Smooth muscle cell (in vitro differentiated cells): ENCODE measurements at regions not wholly inside any gene's neighbourhood (a gene's known extent, or its start where the extent isn't known, plus 50 kb on each side); places are given as distances from the start of the nearest gene placed in this dataset.

ENCODE experiments used
- DNase-seq: peaks from one replicate; lab custom pipeline; 2025; ENCODE audit not compliant: unreplicated experiment; lab: John Stamatoyannopoulos, UW
- H2AFZ ChIP-seq: fragments of 200-600 bp; sonication (generic); 2 replicates; pipeline ENCODE4 v1.6.0; 2016; ENCODE audit warnings: antibody characterized with exemption, low read depth, mild to moderate bottlenecking
- H3F3A ChIP-seq: fragments of 200-600 bp; sonication (generic); 2 replicates; pipeline ENCODE4 v1.6.0; 2017; ENCODE audit warnings: antibody characterized with exemption, low read depth
- H3K27ac ChIP-seq: fragments of 200-600 bp; sonication (generic); 2 replicates; pipeline ENCODE4 v1.5.1; 2016; ENCODE audit warnings: low read depth, mild to moderate bottlenecking
- H3K27me3 ChIP-seq: fragments of 200-600 bp; sonication (generic); 2 replicates; pipeline ENCODE4 v1.6.1; 2016; ENCODE audit warnings: low read depth, mild to moderate bottlenecking
- H3K36me3 ChIP-seq: fragments of 200-600 bp; sonication (generic); 2 replicates; pipeline ENCODE4 v1.5.1; 2016; ENCODE audit warnings: low read depth
- H3K4me1 ChIP-seq: fragments of 200-600 bp; sonication (generic); 2 replicates; pipeline ENCODE4 v1.5.1; 2016; ENCODE audit warnings: low read depth
- H3K4me2 ChIP-seq: fragments of 200-600 bp; sonication (generic); 2 replicates; pipeline ENCODE4 v1.6.0; 2016; ENCODE audit warnings: mild to moderate bottlenecking
- H3K4me3 ChIP-seq: fragments of 200-600 bp; sonication (generic); 2 replicates; pipeline ENCODE4 v1.5.1; 2016; ENCODE audit warnings: mild to moderate bottlenecking
- H3K79me2 ChIP-seq: fragments of 200-600 bp; sonication (generic); 2 replicates; pipeline ENCODE4 v1.6.0; 2016; ENCODE audit warnings: low read depth, mild to moderate bottlenecking
- H3K9ac ChIP-seq: fragments of 200-600 bp; sonication (generic); 2 replicates; pipeline ENCODE4 v1.6.0; 2016; ENCODE audit warnings: low read depth
- H3K9me3 ChIP-seq: fragments of 200-600 bp; sonication (generic); replicated peaks from 2 replicates; pipeline ENCODE4 v1.5.1; 2016; ENCODE audit warnings: low read depth
- H4K20me1 ChIP-seq: fragments of 200-600 bp; sonication (generic); 2 replicates; pipeline ENCODE4 v1.6.0; 2016; ENCODE audit warnings: low read depth
- CTCF ChIP-seq: fragments of 200-600 bp; sonication (generic); IDR thresholded peaks from 2 replicates; pipeline ENCODE4 v1.5.1; 2017; ENCODE audit warnings: borderline replicate concordance, mild to moderate bottlenecking, antibody characterized with exemption; ENCODE audit not compliant: insufficient read depth, poor library complexity, severe bottlenecking
- WGBS: methylation state at CpG from one replicate; pipeline ENCODE4 v1.1.7; 2016; ENCODE audit warnings: low lambda C conversion rate; 5-methylcytosine and 5-hydroxymethylcytosine counted together

- H3K79me2 ChIP-seq = no peaks in the 10 kb centered on the region
- H3K36me3 ChIP-seq = no peaks in the 10 kb centered on the region
- peaks cover 3% of the 10 kb centered on the region for H3F3A ChIP-seq
- no peak overlapping the region for H2AFZ ChIP-seq
- no peak for TF ChIP-seq CTCF
- no peak overlapping the region for H3K9ac ChIP-seq
- H3K4me2 ChIP-seq = no peak overlapping the region
- no peak overlapping the region for H3K27ac ChIP-seq
- no peaks in the 10 kb centered on the region for H3K27me3 ChIP-seq
- H3K4me1 ChIP-seq = peaks cover 12% of the 10 kb centered on the region
- no peaks in the 10 kb centered on the region for H4K20me1 ChIP-seq
- 92% methylated on average over 12 of the region's 12 CpGs for WGBS
- no peak for DNase-seq
- no peak overlapping the region for H3K4me3 ChIP-seq
- no peaks in the 10 kb centered on the region for H3K9me3 ChIP-seq
These were observed 444.5 kb downstream of the CMPK2 start for GRCh38 chr2:6421138-6421730.

DNA sequence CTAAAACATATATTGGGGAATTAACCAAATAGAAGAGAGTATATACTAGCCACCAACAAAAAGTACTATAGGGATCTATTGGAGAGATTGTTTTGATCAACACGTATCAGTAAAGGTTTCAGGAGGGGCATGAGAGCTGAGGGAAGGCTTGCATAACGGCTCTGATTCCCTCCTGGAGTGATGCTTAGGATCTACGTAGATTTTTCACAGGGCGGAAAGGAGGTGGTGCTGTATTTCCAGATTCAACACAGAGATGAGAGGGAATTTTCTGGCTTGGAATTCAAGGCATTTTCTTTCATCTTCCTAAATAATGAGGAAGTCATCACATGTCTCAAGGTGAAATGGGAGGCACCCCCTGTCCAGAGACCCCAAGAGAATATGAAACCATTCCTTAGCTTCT, 443.8 kb downstream of the CMPK2 start:
- H3K79me2 ChIP-seq = no peaks in the 10 kb centered on the region
- H3F3A ChIP-seq = peaks cover 3% of the 10 kb centered on the region
- H3K4me1 ChIP-seq = peaks cover 12% of the 10 kb centered on the region
- no peak overlapping the region for H3K4me3 ChIP-seq
- no peaks in the 10 kb centered on the region for H3K9me3 ChIP-seq
- H3K27ac ChIP-seq = no peak overlapping the region
- H3K9ac ChIP-seq = no peak overlapping the region
- no peak overlapping the region for H3K4me2 ChIP-seq
- no peak overlapping the region for H2AFZ ChIP-seq
- no peak for DNase-seq
- WGBS = 70% methylated on average over 4 of the region's 4 CpGs
- no peaks in the 10 kb centered on the region for H3K36me3 ChIP-seq
- no peak for TF ChIP-seq CTCF
- no peaks in the 10 kb centered on the region for H4K20me1 ChIP-seq
- H3K27me3 ChIP-seq = no peaks in the 10 kb centered on the region

DNA sequence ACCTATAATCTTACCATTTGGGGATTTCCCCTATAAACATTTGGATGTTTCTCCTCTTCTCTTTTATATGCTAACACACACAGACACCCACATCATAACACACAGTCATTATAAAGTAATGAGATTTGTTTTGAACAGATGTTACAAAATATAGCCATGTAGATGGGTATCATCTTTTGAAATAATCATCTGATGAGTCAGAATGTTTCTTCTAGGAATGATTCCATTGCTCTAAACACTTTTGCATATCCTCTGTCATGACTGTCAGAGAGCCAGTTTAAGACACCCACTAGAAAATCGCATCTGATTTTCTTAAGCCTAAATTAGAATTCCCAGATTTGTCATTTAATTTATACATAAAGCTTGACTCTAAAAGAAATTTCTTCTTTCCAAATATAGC, 442.6 kb downstream of the CMPK2 start:
- Histone ChIP-seq H3K9me3 (no peaks in the 10 kb centered on the region), H3K27ac (peak overlapping the region; percentile 66), H3K27me3 (no peaks in the 10 kb centered on the region), H3K9ac (no peak overlapping the region), H3K4me1 (peaks cover 11% of the 10 kb centered on the region), H2AFZ (no peak overlapping the region), H3F3A (peaks cover 3% of the 10 kb centered on the region), H3K4me3 (no peak overlapping the region), H3K4me2 (peak overlapping the region; percentile 43), H4K20me1 (no peaks in the 10 kb centered on the region), H3K36me3 (no peaks in the 10 kb centered on the region), H3K79me2 (no peaks in the 10 kb centered on the region)
- 82% methylated on average over 1 of the region's 1 CpG for WGBS
- no peak for TF ChIP-seq CTCF
- DNase-seq = no peak

GRCh38 chr2:6423944-6424343, 441.8 kb downstream of the CMPK2 start:
- Histone ChIP-seq H3K4me3 (no peak overlapping the region), H3K4me1 (peaks cover 7% of the 10 kb centered on the region), H3K4me2 (peak overlapping the region; percentile 43), H4K20me1 (no peaks in the 10 kb centered on the region), H3F3A (peaks cover 3% of the 10 kb centered on the region), H3K79me2 (no peaks in the 10 kb centered on the region), H3K9ac (no peak overlapping the region), H3K27ac (peak overlapping the region; percentile 66), H2AFZ (peak overlapping the region; percentile 81), H3K27me3 (no peaks in the 10 kb centered on the region), H3K36me3 (no peaks in the 10 kb centered on the region), H3K9me3 (no peaks in the 10 kb centered on the region)
- no peak for TF ChIP-seq CTCF
- 17% methylated on average over 6 of the region's 6 CpGs for WGBS
- no peak for DNase-seq
